Neural cell (in vitro differentiated cells): ENCODE measurements at regions not wholly inside any gene's neighbourhood (a gene's known extent, or its start where the extent isn't known, plus 50 kb on each side); places are given as distances from the start of the nearest gene placed in this dataset.

ENCODE experiments used
- H2AFZ ChIP-seq: fragments of 200-600, 300-800 bp; sonication (generic), shearing (Covaris generic); 2 replicates; pipeline ENCODE4 v1.6.0; 2014; ENCODE audit warnings: low read depth, mild to moderate bottlenecking, antibody characterized with exemption, low read length, moderate library complexity
- H3F3A ChIP-seq: fragments of 200-600 bp; shearing (Covaris generic); 2 replicates; pipeline ENCODE4 v1.6.1; 2016; ENCODE audit warnings: mild to moderate bottlenecking, moderate library complexity, mixed read lengths, antibody characterized with exemption, low read length; ENCODE audit not compliant: insufficient read depth, poor library complexity, severe bottlenecking
- H3K27ac ChIP-seq: fragments of 200-600, 300-800 bp; sonication (generic), shearing (Covaris generic); 2 replicates; pipeline ENCODE4 v1.5.1; 2014; ENCODE audit warnings: mild to moderate bottlenecking, low read length, moderate library complexity
- H3K27me3 ChIP-seq: fragments of 300-800, 200-600 bp; sonication (generic), shearing (Covaris generic); 2 replicates; pipeline ENCODE4 v1.6.0; 2014; ENCODE audit warnings: mild to moderate bottlenecking, low read depth, low read length, moderate library complexity; ENCODE audit not compliant: insufficient read depth
- H3K36me3 ChIP-seq: fragments of 300-800, 200-600 bp; sonication (generic), shearing (Covaris generic); 2 replicates; pipeline ENCODE4 v1.5.1; 2014; ENCODE audit warnings: mild to moderate bottlenecking, antibody characterized with exemption, low read length, moderate library complexity; ENCODE audit not compliant: insufficient read depth
- H3K4me2 ChIP-seq: fragments of 300-800, 200-600 bp; sonication (generic), shearing (Covaris generic); 2 replicates; pipeline ENCODE4 v1.6.0; 2014; ENCODE audit warnings: mild to moderate bottlenecking, low read length
- H3K4me3 ChIP-seq: fragments of 300-800, 200-600 bp; sonication (generic), shearing (Covaris generic); 2 replicates; pipeline ENCODE4 v1.5.1; 2014; ENCODE audit warnings: mild to moderate bottlenecking, low read length, moderate library complexity
- H3K79me2 ChIP-seq: fragments of 200-600 bp; shearing (Covaris generic); replicated peaks from 2 replicates; pipeline ENCODE4 v1.6.0; 2014; ENCODE audit warnings: mild to moderate bottlenecking, low read length, moderate library complexity; ENCODE audit not compliant: insufficient read depth
- H3K9ac ChIP-seq: fragments of 300-800, 200-600 bp; sonication (generic), shearing (Covaris generic); 2 replicates; pipeline ENCODE4 v1.6.1; 2016; ENCODE audit warnings: mild to moderate bottlenecking, low read length, mixed read lengths
- H3K9me2 ChIP-seq: fragments of 200-600 bp; shearing (Covaris generic); 2 replicates; pipeline ENCODE4 v1.6.1; 2016; ENCODE audit warnings: mild to moderate bottlenecking, low read length, mixed read lengths; ENCODE audit not compliant: insufficient read depth
- H3K9me3 ChIP-seq: fragments of 200-600, 300-800 bp; sonication (generic), shearing (Covaris generic); 2 replicates; pipeline ENCODE4 v1.6.1; 2016; ENCODE audit warnings: mild to moderate bottlenecking, mixed run types, low read length, moderate library complexity, mixed read lengths
- H4K20me1 ChIP-seq: fragments of 200-600 bp; shearing (Covaris generic); 2 replicates; pipeline ENCODE4 v1.6.1; 2016; ENCODE audit warnings: mild to moderate bottlenecking, mixed run types; ENCODE audit not compliant: insufficient read depth
- EP300 ChIP-seq: fragments of 450-650 bp; conservative IDR thresholded peaks from 2 replicates; pipeline ENCODE4 v1.6.1; 2014; ENCODE audit warnings: antibody characterized with exemption, mild to moderate bottlenecking, moderate library complexity; ENCODE audit not compliant: poor library complexity, severe bottlenecking
- EZH2 ChIP-seq: fragments of 200-600, 300-800 bp; shearing (Covaris generic), sonication (generic); IDR thresholded peaks from 2 replicates; pipeline ENCODE4 v1.6.1; 2014; ENCODE audit warnings: antibody characterized with exemption, low read length, borderline replicate concordance, mild to moderate bottlenecking; ENCODE audit not compliant: insufficient read depth, poor library complexity, severe bottlenecking
- MXI1 ChIP-seq: fragments of 450-650 bp; conservative IDR thresholded peaks from 2 replicates; pipeline ENCODE4 v1.6.1; 2014; ENCODE audit warnings: antibody characterized with exemption, mild to moderate bottlenecking; ENCODE audit not compliant: poor library complexity, severe bottlenecking
- POLR2AphosphoS5 ChIP-seq: IDR thresholded peaks from 2 replicates; pipeline ENCODE4 v1.6.1; 2012
- RAD21 ChIP-seq: fragments of 450-650 bp; conservative IDR thresholded peaks from 2 replicates; pipeline ENCODE4 v1.6.1; 2014; ENCODE audit warnings: antibody characterized with exemption, mild to moderate bottlenecking, moderate library complexity
- SMC3 ChIP-seq: fragments of 450-650 bp; conservative IDR thresholded peaks from 2 replicates; pipeline ENCODE4 v1.6.1; 2014; ENCODE audit warnings: antibody characterized with exemption, mild to moderate bottlenecking, moderate library complexity; ENCODE audit not compliant: poor library complexity
- TAF1 ChIP-seq: IDR thresholded peaks from 2 replicates; pipeline ENCODE4 v1.6.1; 2012; ENCODE audit warnings: low read depth
- TF ChIP-seq, protein P1 (sequence below): fragments of 450-650 bp; IDR thresholded peaks from 2 replicates; pipeline ENCODE4 v1.5.1; 2014; ENCODE audit warnings: antibody characterized with exemption, mild to moderate bottlenecking, moderate library complexity; ENCODE audit not compliant: poor library complexity, severe bottlenecking
- TF ChIP-seq, protein P2 (sequence below): IDR thresholded peaks from 2 replicates; pipeline ENCODE4 v1.6.1; 2012; ENCODE audit warnings: borderline replicate concordance

DNA sequence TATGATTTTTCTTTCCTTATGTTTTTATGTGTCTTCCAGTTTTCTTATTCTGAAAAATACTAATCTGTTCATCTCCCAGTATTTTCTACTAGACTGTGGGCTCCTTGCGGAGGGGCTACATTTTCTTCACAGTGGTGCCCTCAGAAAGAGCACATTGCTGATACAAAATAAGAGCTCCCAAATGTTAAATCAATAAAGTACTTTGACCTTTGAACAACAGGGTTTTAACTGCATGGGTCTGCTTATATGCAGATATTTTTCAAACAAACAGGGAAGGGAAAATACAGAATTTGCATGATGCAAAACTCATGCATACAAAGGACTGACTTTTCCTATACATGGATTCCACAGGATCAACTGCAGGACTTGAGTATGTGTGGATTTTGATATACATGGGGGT, 79.9 kb upstream of the ACO1 start:
- no peaks in the 10 kb centered on the region for H3K36me3 ChIP-seq
- no peaks in the 10 kb centered on the region for H4K20me1 ChIP-seq
- H3K4me3 ChIP-seq: no peak overlapping the region
- H3K27me3 ChIP-seq: no peaks in the 10 kb centered on the region
- TF ChIP-seq SMC3: no peak
- TF ChIP-seq POLR2AphosphoS5: no peak
- no peak for TF ChIP-seq EZH2
- TF ChIP-seq, protein P1, sequence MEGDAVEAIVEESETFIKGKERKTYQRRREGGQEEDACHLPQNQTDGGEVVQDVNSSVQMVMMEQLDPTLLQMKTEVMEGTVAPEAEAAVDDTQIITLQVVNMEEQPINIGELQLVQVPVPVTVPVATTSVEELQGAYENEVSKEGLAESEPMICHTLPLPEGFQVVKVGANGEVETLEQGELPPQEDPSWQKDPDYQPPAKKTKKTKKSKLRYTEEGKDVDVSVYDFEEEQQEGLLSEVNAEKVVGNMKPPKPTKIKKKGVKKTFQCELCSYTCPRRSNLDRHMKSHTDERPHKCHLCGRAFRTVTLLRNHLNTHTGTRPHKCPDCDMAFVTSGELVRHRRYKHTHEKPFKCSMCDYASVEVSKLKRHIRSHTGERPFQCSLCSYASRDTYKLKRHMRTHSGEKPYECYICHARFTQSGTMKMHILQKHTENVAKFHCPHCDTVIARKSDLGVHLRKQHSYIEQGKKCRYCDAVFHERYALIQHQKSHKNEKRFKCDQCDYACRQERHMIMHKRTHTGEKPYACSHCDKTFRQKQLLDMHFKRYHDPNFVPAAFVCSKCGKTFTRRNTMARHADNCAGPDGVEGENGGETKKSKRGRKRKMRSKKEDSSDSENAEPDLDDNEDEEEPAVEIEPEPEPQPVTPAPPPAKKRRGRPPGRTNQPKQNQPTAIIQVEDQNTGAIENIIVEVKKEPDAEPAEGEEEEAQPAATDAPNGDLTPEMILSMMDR: no peak
- no peak for TF ChIP-seq RAD21
- no peak for TF ChIP-seq EP300
- TF ChIP-seq MXI1: no peak
- TF ChIP-seq, protein P2, sequence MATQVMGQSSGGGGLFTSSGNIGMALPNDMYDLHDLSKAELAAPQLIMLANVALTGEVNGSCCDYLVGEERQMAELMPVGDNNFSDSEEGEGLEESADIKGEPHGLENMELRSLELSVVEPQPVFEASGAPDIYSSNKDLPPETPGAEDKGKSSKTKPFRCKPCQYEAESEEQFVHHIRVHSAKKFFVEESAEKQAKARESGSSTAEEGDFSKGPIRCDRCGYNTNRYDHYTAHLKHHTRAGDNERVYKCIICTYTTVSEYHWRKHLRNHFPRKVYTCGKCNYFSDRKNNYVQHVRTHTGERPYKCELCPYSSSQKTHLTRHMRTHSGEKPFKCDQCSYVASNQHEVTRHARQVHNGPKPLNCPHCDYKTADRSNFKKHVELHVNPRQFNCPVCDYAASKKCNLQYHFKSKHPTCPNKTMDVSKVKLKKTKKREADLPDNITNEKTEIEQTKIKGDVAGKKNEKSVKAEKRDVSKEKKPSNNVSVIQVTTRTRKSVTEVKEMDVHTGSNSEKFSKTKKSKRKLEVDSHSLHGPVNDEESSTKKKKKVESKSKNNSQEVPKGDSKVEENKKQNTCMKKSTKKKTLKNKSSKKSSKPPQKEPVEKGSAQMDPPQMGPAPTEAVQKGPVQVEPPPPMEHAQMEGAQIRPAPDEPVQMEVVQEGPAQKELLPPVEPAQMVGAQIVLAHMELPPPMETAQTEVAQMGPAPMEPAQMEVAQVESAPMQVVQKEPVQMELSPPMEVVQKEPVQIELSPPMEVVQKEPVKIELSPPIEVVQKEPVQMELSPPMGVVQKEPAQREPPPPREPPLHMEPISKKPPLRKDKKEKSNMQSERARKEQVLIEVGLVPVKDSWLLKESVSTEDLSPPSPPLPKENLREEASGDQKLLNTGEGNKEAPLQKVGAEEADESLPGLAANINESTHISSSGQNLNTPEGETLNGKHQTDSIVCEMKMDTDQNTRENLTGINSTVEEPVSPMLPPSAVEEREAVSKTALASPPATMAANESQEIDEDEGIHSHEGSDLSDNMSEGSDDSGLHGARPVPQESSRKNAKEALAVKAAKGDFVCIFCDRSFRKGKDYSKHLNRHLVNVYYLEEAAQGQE: no peak
- no peak for TF ChIP-seq TAF1
- no peak overlapping the region for H3K4me2 ChIP-seq
- no peak overlapping the region for H2AFZ ChIP-seq
- H3K27ac ChIP-seq: no peak overlapping the region
- H3F3A ChIP-seq: no peaks in the 10 kb centered on the region
- H3K9me2 ChIP-seq: no peaks in the 10 kb centered on the region
- no peaks in the 10 kb centered on the region for H3K79me2 ChIP-seq
- no peaks in the 10 kb centered on the region for H3K9me3 ChIP-seq
- no peak overlapping the region for H3K9ac ChIP-seq

DNA sequence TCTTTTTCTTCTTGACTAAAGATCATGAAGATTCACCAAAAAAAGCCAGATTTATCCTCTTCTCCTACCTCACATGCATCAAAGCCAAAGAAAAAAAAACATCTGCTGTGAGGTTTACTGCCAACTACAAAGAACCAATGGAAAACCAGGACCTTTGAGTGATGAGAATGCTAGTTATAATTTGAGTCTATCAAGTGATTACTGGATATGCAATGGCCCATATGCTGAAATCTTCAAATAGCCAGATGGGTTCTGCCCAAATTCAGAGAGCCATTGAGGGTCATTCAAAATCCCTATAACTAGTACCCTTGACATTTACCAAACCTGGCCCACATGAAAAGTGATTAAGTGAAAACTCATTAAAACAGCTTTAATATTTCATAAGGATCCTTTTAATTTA, 78.4 kb upstream of the ACO1 start:
- no peaks in the 10 kb centered on the region for H3K9me3 ChIP-seq
- no peaks in the 10 kb centered on the region for H3K79me2 ChIP-seq
- no peaks in the 10 kb centered on the region for H3K9me2 ChIP-seq
- H3K27ac ChIP-seq: no peak overlapping the region
- H3K4me3 ChIP-seq: no peak overlapping the region
- H3K27me3 ChIP-seq: no peaks in the 10 kb centered on the region
- no peak overlapping the region for H2AFZ ChIP-seq
- no peak overlapping the region for H3K9ac ChIP-seq
- H4K20me1 ChIP-seq: no peaks in the 10 kb centered on the region
- no peak for TF ChIP-seq SMC3
- no peak for TF ChIP-seq MXI1
- TF ChIP-seq EZH2: no peak
- H3K4me2 ChIP-seq: no peak overlapping the region
- H3K36me3 ChIP-seq: no peaks in the 10 kb centered on the region
- H3F3A ChIP-seq: no peaks in the 10 kb centered on the region
